ENCODE measurements at regions not wholly inside any gene's neighbourhood (a gene's known extent, or its start where the extent isn't known, plus 50 kb on each side); places are given as distances from the start of the nearest gene placed in this dataset.

DNA sequence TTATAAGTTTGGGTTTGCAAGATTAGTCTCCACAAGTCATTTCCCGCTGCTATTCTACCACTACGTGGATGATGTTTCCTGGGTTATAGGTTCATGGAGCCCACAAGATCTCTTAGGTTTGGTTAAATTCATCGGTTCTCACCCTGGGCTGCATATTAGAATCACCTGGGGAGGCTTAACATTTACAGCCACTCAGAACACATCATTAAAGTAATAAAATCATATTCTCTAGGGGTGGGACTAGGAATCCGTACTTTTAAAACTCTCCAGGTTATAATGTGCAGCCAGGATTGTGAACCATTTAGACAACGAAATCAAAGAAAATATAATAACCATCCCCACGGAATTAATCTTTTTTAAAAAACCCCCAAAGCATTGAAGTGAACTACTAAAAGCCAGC lies 167.7 kb downstream of the ACTR3 start (continued):
- no peak for TF ChIP-seq ZNF384 (IDR thresholded peaks at IDR 0.05; ENCODE audit: borderline replicate concordance, low read depth, low read length)

- H3K4me3 ChIP-seq: no peak overlapping the region
- ChIA-PET SMC1A (ENCODE audit: uncharacterized antibody, unreplicated experiment) (no interaction called here), CTCF (no interaction called here), POLR2A (no interaction called here), RAD21 (ENCODE audit: unreplicated experiment) (no interaction called here)
- no peaks in the 10 kb centered on the region for H3K36me3 ChIP-seq (ENCODE audit: control insufficient read depth in 2 of 2, insufficient read depth in 2 of 2, low read length in 1 of 2)
- FAIRE-seq (no peak), DNase-seq (ENCODE audit: low read depth, low spot score) (no peak), ATAC-seq (no peak)
- 38% methylated on average over 5 of the region's 5 CpGs for WGBS (ENCODE audit: insufficient coverage, insufficient replicate concordance, low lambda C conversion rate, missing lambda C conversion rate)
- H3K9me3 ChIP-seq (replicated peaks; ENCODE audit: control insufficient read depth, insufficient read depth, low read length): no peaks in the 10 kb centered on the region; the same call in 2 of the 3 replicates
- no peaks in the 10 kb centered on the region for H3K4me1 ChIP-seq (ENCODE audit: control insufficient read depth, insufficient read depth, low read length)
- H2AFZ ChIP-seq (ENCODE audit: control insufficient read depth, low read depth, low read length): no peak overlapping the region
- no peaks in the 10 kb centered on the region for H3K27me3 ChIP-seq (replicated peaks in 1 of 2; ENCODE audit: control insufficient read depth in 2 of 2, insufficient read depth in 2 of 2, low read length in 1 of 2)
- BruUV-seq (replicated peaks): no TSS peak
- no peaks in the 10 kb centered on the region for H3K79me2 ChIP-seq (ENCODE audit: control insufficient read depth, insufficient read depth, low read length)
- no peak overlapping the region for H3K9ac ChIP-seq (ENCODE audit: control insufficient read depth, insufficient read depth, low read length)
- intact Hi-C loops (cut with micrococcal nuclease; ENCODE audit: unreplicated experiment) (no loop called here), in situ Hi-C loops (cut with MboI) (no loop called here)
- no peak overlapping the region for H3K27ac ChIP-seq (ENCODE audit: control insufficient read depth, insufficient read depth)
- no peak overlapping the region for H3K4me2 ChIP-seq (ENCODE audit: control insufficient read depth, insufficient read depth)
- no peaks in the 10 kb centered on the region for H4K20me1 ChIP-seq (ENCODE audit: control insufficient read depth, insufficient read depth)
- TF ChIP-seq, protein P1, sequence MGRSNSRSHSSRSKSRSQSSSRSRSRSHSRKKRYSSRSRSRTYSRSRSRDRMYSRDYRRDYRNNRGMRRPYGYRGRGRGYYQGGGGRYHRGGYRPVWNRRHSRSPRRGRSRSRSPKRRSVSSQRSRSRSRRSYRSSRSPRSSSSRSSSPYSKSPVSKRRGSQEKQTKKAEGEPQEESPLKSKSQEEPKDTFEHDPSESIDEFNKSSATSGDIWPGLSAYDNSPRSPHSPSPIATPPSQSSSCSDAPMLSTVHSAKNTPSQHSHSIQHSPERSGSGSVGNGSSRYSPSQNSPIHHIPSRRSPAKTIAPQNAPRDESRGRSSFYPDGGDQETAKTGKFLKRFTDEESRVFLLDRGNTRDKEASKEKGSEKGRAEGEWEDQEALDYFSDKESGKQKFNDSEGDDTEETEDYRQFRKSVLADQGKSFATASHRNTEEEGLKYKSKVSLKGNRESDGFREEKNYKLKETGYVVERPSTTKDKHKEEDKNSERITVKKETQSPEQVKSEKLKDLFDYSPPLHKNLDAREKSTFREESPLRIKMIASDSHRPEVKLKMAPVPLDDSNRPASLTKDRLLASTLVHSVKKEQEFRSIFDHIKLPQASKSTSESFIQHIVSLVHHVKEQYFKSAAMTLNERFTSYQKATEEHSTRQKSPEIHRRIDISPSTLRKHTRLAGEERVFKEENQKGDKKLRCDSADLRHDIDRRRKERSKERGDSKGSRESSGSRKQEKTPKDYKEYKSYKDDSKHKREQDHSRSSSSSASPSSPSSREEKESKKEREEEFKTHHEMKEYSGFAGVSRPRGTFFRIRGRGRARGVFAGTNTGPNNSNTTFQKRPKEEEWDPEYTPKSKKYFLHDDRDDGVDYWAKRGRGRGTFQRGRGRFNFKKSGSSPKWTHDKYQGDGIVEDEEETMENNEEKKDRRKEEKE (IDR thresholded peaks at IDR 0.05): no peak
- TF ChIP-seq BHLHE40 (IDR thresholded peaks at IDR 0.05; ENCODE audit: borderline replicate concordance in 1 of 2, low read depth in 2 of 2, low read length in 1 of 2) (no peak), ZNF274 (IDR thresholded peaks at IDR 0.05; ENCODE audit: insufficient read depth, insufficient read length) (no peak), ATF2 (IDR thresholded peaks at IDR 0.05; ENCODE audit: low read length) (no peak), BCL11A (IDR thresholded peaks at IDR 0.05; ENCODE audit: low read depth, low read length) (no peak), MTA2 (IDR thresholded peaks at IDR 0.05; ENCODE audit: low read depth) (no peak), POLR2A (IDR thresholded peaks at IDR 0.05; ENCODE audit: low read depth, low read length) (no peak), NFXL1 (IDR thresholded peaks at IDR 0.05; ENCODE audit: borderline replicate concordance) (no peak), IRF4 (IDR thresholded peaks at IDR 0.05; ENCODE audit: low read depth, low read length) (no peak), ZZZ3 (IDR thresholded peaks at IDR 0.05; ENCODE audit: control insufficient read depth, insufficient read length, low read depth) (no peak), HSF1 (IDR thresholded peaks at IDR 0.05; ENCODE audit: low read depth, low read length) (no peak)
- TF ChIP-seq, protein P2, sequence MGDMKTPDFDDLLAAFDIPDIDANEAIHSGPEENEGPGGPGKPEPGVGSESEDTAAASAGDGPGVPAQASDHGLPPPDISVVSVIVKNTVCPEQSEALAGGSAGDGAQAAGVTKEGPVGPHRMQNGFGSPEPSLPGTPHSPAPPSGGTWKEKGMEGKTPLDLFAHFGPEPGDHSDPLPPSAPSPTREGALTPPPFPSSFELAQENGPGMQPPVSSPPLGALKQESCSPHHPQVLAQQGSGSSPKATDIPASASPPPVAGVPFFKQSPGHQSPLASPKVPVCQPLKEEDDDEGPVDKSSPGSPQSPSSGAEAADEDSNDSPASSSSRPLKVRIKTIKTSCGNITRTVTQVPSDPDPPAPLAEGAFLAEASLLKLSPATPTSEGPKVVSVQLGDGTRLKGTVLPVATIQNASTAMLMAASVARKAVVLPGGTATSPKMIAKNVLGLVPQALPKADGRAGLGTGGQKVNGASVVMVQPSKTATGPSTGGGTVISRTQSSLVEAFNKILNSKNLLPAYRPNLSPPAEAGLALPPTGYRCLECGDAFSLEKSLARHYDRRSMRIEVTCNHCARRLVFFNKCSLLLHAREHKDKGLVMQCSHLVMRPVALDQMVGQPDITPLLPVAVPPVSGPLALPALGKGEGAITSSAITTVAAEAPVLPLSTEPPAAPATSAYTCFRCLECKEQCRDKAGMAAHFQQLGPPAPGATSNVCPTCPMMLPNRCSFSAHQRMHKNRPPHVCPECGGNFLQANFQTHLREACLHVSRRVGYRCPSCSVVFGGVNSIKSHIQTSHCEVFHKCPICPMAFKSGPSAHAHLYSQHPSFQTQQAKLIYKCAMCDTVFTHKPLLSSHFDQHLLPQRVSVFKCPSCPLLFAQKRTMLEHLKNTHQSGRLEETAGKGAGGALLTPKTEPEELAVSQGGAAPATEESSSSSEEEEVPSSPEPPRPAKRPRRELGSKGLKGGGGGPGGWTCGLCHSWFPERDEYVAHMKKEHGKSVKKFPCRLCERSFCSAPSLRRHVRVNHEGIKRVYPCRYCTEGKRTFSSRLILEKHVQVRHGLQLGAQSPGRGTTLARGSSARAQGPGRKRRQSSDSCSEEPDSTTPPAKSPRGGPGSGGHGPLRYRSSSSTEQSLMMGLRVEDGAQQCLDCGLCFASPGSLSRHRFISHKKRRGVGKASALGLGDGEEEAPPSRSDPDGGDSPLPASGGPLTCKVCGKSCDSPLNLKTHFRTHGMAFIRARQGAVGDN (IDR thresholded peaks at IDR 0.05): no peak
Measured at GRCh38 chr2:114061566-114062098, 171.7 kb downstream of the ACTR3 start.
